Mesendoderm (in vitro differentiated cells): ENCODE measurements at regions not wholly inside any gene's neighbourhood (a gene's known extent, or its start where the extent isn't known, plus 50 kb on each side); places are given as distances from the start of the nearest gene placed in this dataset.

Source experiments
- DNase-seq: peaks from one replicate; pipeline ENCODE4 v3.0.0; 2013
- H2AK5ac ChIP-seq: 2 replicates; pipeline ENCODE4 v1.6.1; 2013; ENCODE audit warnings: low read length, inconsistent platforms
- H2BK120ac ChIP-seq: 2 replicates; pipeline ENCODE4 v1.6.1; 2013; ENCODE audit warnings: low read depth, mild to moderate bottlenecking, low read length, moderate library complexity, mixed read lengths
- H2BK15ac ChIP-seq: replicated peaks from 2 replicates; pipeline ENCODE4 v1.6.1; 2013; ENCODE audit warnings: low read depth, mild to moderate bottlenecking, moderate library complexity
- H2BK5ac ChIP-seq: 2 replicates; pipeline ENCODE4 v1.6.1; 2013; ENCODE audit warnings: low read length, inconsistent platforms
- H3K18ac ChIP-seq: 2 replicates; pipeline ENCODE4 v1.6.1; 2013; ENCODE audit warnings: mild to moderate bottlenecking, low read length, mixed read lengths
- H3K23ac ChIP-seq: one replicate; pipeline ENCODE4 v1.6.1; 2013; ENCODE audit warnings: low read length
- H3K27ac ChIP-seq: 2 replicates; pipeline ENCODE4 v1.5.1; 2013; ENCODE audit warnings: low read depth, mild to moderate bottlenecking, inconsistent platforms, low read length, moderate library complexity
- H3K27me3 ChIP-seq: 2 replicates; pipeline ENCODE4 v1.6.1; 2013; ENCODE audit warnings: low read length, control low read depth, mild to moderate bottlenecking, inconsistent platforms; ENCODE audit not compliant: insufficient read depth, poor library complexity
- H3K36me3 ChIP-seq: 2 replicates; pipeline ENCODE4 v1.6.1; 2013; ENCODE audit warnings: low read length, inconsistent platforms; ENCODE audit not compliant: control insufficient read depth, insufficient read depth
- H3K4ac ChIP-seq: one replicate; pipeline ENCODE4 v1.6.1; 2013; ENCODE audit warnings: low read depth, mild to moderate bottlenecking, low read length, moderate library complexity
- H3K4me1 ChIP-seq: 2 replicates; pipeline ENCODE4 v1.6.1; 2013; ENCODE audit warnings: low read depth, low read length, inconsistent platforms; ENCODE audit not compliant: control insufficient read depth
- H3K4me2 ChIP-seq: 2 replicates; pipeline ENCODE4 v1.6.1; 2013; ENCODE audit warnings: low read length
- H3K4me3 ChIP-seq: 2 replicates; pipeline ENCODE4 v1.5.1; 2013; ENCODE audit warnings: mild to moderate bottlenecking, low read length
- H3K56ac ChIP-seq: one replicate; pipeline ENCODE4 v1.6.1; 2013; ENCODE audit warnings: low read length
- H3K79me1 ChIP-seq: 2 replicates; pipeline ENCODE4 v1.6.1; 2013; ENCODE audit warnings: low read length, inconsistent platforms
- H3K79me2 ChIP-seq: 2 replicates; pipeline ENCODE4 v1.6.1; 2013; ENCODE audit warnings: mild to moderate bottlenecking, low read length; ENCODE audit not compliant: control insufficient read depth, insufficient read depth
- H3K9ac ChIP-seq: 2 replicates; pipeline ENCODE4 v1.6.1; 2013; ENCODE audit warnings: low read length, inconsistent platforms
- H4K5ac ChIP-seq: one replicate; pipeline ENCODE4 v1.6.1; 2013; ENCODE audit warnings: low read length
- H4K8ac ChIP-seq: one replicate; pipeline ENCODE4 v1.6.1; 2013; ENCODE audit warnings: low read depth, mild to moderate bottlenecking, control low read depth, low read length, moderate library complexity
- WGBS: extraction: QIAGEN DNeasy Blood & Tissue Kit; methylation state at CpG from one replicate; pipeline ENCODE4 v1.1.7; 2013; ENCODE audit warnings: low lambda C conversion rate, missing lambda C conversion rate; ENCODE audit not compliant: insufficient coverage; ENCODE audit errors: extremely low coverage; 5-methylcytosine and 5-hydroxymethylcytosine counted together

DNA sequence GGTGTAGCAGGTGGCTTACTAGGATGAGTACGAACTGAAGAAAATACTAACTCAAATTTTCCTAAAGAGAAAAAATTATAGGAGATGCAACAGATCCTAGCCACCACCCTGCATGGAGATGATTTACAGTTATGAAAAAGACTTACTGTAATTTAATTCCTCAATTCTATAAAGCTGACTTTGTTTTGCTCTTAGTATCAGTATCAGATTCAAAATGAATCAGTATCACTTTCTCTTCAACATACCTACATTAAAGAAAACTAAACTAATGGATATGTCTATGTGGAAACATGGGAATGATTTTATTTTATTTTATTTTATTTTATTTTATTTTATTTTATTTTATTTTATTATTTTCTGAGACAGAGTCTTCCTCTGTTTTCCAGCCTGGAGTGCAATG is 525.8 kb downstream of the NLGN4X start:
- Histone ChIP-seq H3K36me3 (no peaks in the 10 kb centered on the region), H4K5ac (no peak overlapping the region), H2AK5ac (no peak overlapping the region), H3K4me3 (no peak overlapping the region), H2BK120ac (no peak overlapping the region), H2BK15ac (no peak overlapping the region), H3K9ac (no peak overlapping the region), H3K79me1 (no peaks in the 10 kb centered on the region), H3K27me3 (no peaks in the 10 kb centered on the region), H3K4me1 (no peaks in the 10 kb centered on the region), H3K4ac (no peak overlapping the region), H4K8ac (no peak overlapping the region), H2BK5ac (no peak overlapping the region), H3K27ac (no peak overlapping the region), H3K4me2 (no peak overlapping the region), H3K18ac (no peak overlapping the region), H3K79me2 (no peaks in the 10 kb centered on the region), H3K56ac (no peak overlapping the region), H3K23ac (no peak overlapping the region)
- no CpG with 5 or more reads among the region's 1 CpG for WGBS
- DNase-seq: no peak

DNA sequence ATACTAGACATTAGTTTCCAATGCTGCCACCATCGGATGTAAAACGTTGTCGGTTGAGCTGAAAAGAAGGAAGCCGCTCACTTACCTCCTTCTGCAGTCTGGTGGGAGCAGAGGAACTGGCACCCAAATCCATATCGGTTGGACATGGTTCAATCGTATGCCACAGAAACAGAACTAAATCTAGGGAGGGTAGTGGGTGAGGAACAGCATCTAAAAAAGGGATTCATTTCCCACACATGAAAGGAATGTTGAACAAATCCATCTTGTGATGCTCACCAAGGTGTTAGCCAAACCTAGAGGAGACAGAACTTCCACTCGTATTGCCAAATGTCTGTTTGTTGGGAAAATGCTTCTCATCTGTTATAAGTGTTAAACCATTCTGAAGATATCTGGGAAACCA is 532.7 kb downstream of the NLGN4X start:
- DNase-seq: no peak
- Histone ChIP-seq H3K9ac (no peak overlapping the region), H3K18ac (no peak overlapping the region), H4K8ac (no peak overlapping the region), H3K4me1 (no peaks in the 10 kb centered on the region), H2AK5ac (no peak overlapping the region), H2BK15ac (no peak overlapping the region), H3K27me3 (no peaks in the 10 kb centered on the region), H2BK5ac (no peak overlapping the region), H3K4me2 (no peak overlapping the region), H3K23ac (no peak overlapping the region), H3K4me3 (no peak overlapping the region), H2BK120ac (no peak overlapping the region), H3K79me2 (no peaks in the 10 kb centered on the region), H3K56ac (no peak overlapping the region), H3K27ac (no peak overlapping the region), H4K5ac (no peak overlapping the region), H3K4ac (no peak overlapping the region), H3K36me3 (no peaks in the 10 kb centered on the region), H3K79me1 (no peaks in the 10 kb centered on the region)
- no CpG with 5 or more reads among the region's 7 CpGs for WGBS

DNA sequence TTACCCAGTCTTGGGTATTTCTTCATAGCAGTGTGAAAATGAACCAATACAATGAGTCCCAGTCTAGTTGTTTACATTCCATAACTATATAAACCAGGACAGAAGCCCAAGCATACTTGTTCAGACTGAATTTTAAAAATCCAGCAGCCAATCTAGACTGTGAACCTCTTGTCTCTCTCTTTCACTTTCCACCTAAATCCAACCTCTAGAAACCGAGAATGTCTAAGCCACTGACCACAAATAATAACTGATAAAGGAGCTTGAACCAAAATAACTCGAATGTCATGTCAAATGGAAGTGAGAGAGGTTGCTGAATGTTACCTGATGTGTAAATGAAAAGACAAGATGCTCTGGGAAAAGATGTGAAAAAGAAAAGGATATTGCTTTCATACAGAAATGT is 544.7 kb downstream of the NLGN4X start:
- no peak overlapping the region for H3K4ac ChIP-seq
- H4K5ac ChIP-seq: no peak overlapping the region
- H3K79me2 ChIP-seq: no peaks in the 10 kb centered on the region
- H2BK5ac ChIP-seq: no peak overlapping the region
- H3K56ac ChIP-seq: no peak overlapping the region
- WGBS: no CpG with 5 or more reads among the region's 2 CpGs
- no peak overlapping the region for H3K18ac ChIP-seq
- no peak overlapping the region for H4K8ac ChIP-seq
- H2BK120ac ChIP-seq: no peak overlapping the region
- no peaks in the 10 kb centered on the region for H3K27me3 ChIP-seq
- H3K4me3 ChIP-seq: no peak overlapping the region
- H3K23ac ChIP-seq: no peak overlapping the region
- H2BK15ac ChIP-seq: no peak overlapping the region
- no peak overlapping the region for H2AK5ac ChIP-seq
- H3K4me1 ChIP-seq: no peaks in the 10 kb centered on the region
- H3K79me1 ChIP-seq: no peaks in the 10 kb centered on the region
- H3K27ac ChIP-seq: no peak overlapping the region
- H3K4me2 ChIP-seq: no peak overlapping the region
- no peak for DNase-seq
- H3K9ac ChIP-seq: no peak overlapping the region
- no peaks in the 10 kb centered on the region for H3K36me3 ChIP-seq

DNA sequence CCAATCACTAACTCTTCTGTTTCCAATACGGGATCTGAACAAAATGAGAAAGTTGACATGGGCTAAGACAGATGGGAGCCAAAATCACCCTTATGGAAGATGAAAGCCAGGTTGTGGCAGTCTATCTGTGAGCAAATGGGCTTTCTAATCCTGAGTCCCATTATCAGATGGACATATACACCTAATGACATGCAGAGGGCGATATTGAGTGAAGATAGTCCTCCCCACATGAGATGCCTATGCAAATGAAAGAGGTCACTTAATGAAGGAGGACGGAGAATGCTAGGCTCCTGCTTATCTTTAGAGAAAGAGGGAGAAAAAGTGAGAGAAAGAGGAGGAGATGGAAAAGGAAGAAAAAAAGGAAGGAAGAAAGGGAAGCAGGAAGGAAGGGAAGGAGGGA is 547.5 kb downstream of the NLGN4X start:
- WGBS: no CpG with 5 or more reads among the region's 3 CpGs
- DNase-seq: peak; percentile 66

DNA sequence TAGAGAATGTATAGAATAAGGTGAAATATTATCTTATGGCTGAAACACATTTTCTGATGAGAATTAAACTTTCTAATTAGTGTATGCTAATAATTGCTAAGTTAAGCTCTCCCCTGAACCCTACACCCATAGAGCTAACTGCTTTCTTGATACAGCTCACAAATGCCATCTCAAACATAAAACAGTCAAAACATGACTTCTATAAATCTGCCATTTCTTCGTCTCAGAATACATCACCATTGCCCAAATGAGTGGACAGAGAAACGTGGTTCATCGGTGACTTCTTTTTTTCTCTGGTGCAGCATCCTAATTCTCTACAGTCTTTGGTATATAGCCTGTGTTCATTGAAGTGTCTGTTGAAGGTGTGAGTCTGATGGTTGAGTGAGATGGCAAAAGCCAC is 554.6 kb downstream of the NLGN4X start:
- no peak overlapping the region for H3K4ac ChIP-seq
- DNase-seq: no peak
- H4K8ac ChIP-seq: no peak overlapping the region
- no peak overlapping the region for H3K18ac ChIP-seq
- H3K56ac ChIP-seq: no peak overlapping the region
- H3K23ac ChIP-seq: no peak overlapping the region
- no peak overlapping the region for H3K9ac ChIP-seq
- H4K5ac ChIP-seq: no peak overlapping the region
- H3K79me1 ChIP-seq: no peaks in the 10 kb centered on the region
- H3K4me1 ChIP-seq: no peaks in the 10 kb centered on the region
- no peak overlapping the region for H2BK120ac ChIP-seq
- H3K4me2 ChIP-seq: no peak overlapping the region
- H3K79me2 ChIP-seq: no peaks in the 10 kb centered on the region
- H3K36me3 ChIP-seq: no peaks in the 10 kb centered on the region
- no peak overlapping the region for H3K27ac ChIP-seq
- no peak overlapping the region for H2BK5ac ChIP-seq
- no peak overlapping the region for H2BK15ac ChIP-seq
- H2AK5ac ChIP-seq: no peak overlapping the region
- no peak overlapping the region for H3K4me3 ChIP-seq
- WGBS: no CpG with 5 or more reads among the region's 3 CpGs
- H3K27me3 ChIP-seq: no peaks in the 10 kb centered on the region

More for the DNA sequence above, 547.5 kb downstream of the NLGN4X start:
- Histone ChIP-seq H3K36me3 (no peaks in the 10 kb centered on the region), H3K18ac (no peak overlapping the region), H3K56ac (no peak overlapping the region), H3K4ac (no peak overlapping the region), H3K4me2 (no peak overlapping the region), H3K27ac (no peak overlapping the region), H2BK5ac (no peak overlapping the region), H2BK15ac (no peak overlapping the region), H3K23ac (no peak overlapping the region), H3K9ac (no peak overlapping the region), H3K79me2 (no peaks in the 10 kb centered on the region), H3K79me1 (no peaks in the 10 kb centered on the region), H2BK120ac (no peak overlapping the region), H3K4me3 (no peak overlapping the region), H3K27me3 (no peaks in the 10 kb centered on the region), H4K5ac (no peak overlapping the region), H3K4me1 (no peaks in the 10 kb centered on the region), H2AK5ac (no peak overlapping the region), H4K8ac (no peak overlapping the region)

DNA sequence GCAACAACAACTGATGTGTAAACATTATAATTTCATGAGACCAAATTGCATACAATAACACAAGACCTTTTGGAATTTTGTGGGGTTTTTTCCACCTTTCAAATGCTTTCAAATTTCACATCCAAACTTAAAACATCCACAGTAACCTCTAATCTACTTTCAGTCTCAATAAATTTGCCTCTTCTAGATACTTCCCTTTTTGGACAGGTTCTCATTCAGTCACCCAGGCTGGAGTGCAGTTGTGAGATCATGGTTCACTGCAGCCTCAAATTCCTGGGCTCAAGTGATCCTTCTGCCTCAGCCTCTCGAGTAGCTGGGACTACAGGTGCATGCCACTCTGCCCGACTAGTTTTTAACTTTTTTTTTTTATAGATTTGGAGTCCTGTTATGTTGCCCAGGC is 556.6 kb downstream of the NLGN4X start:
- H3K27ac ChIP-seq: no peak overlapping the region
- H3K27me3 ChIP-seq: no peaks in the 10 kb centered on the region
- no peak overlapping the region for H3K23ac ChIP-seq
- no peak overlapping the region for H3K4ac ChIP-seq
- H3K79me2 ChIP-seq: no peaks in the 10 kb centered on the region
- no peak overlapping the region for H4K8ac ChIP-seq
- H3K79me1 ChIP-seq: no peaks in the 10 kb centered on the region
- no peaks in the 10 kb centered on the region for H3K36me3 ChIP-seq
- H4K5ac ChIP-seq: no peak overlapping the region
- no peak overlapping the region for H2BK5ac ChIP-seq
- H3K4me2 ChIP-seq: no peak overlapping the region
- H3K18ac ChIP-seq: no peak overlapping the region
- H2BK15ac ChIP-seq: no peak overlapping the region
- no peaks in the 10 kb centered on the region for H3K4me1 ChIP-seq
- H2AK5ac ChIP-seq: no peak overlapping the region
- no peak for DNase-seq
- no peak overlapping the region for H2BK120ac ChIP-seq
- H3K56ac ChIP-seq: no peak overlapping the region
- H3K4me3 ChIP-seq: no peak overlapping the region
- no CpG with 5 or more reads among the region's 2 CpGs for WGBS
- no peak overlapping the region for H3K9ac ChIP-seq
